Endothelial cell (in vitro differentiated cells): ENCODE measurements at regions not wholly inside any gene's neighbourhood (a gene's known extent, or its start where the extent isn't known, plus 50 kb on each side); places are given as distances from the start of the nearest gene placed in this dataset.

ENCODE experiments used
- DNase-seq: peaks from one replicate; pipeline ENCODE4 v3.0.0; 2021; ENCODE audit warnings: low spot score
- H3K27ac Mint-ChIP-seq: one replicate; pipeline ENCODE4 v1.8.0; 2021; ENCODE audit warnings: mixed read lengths, inconsistent platforms; ENCODE audit not compliant: unreplicated experiment
- H3K27me3 Mint-ChIP-seq: one replicate; pipeline ENCODE4 v1.8.0; 2021; ENCODE audit warnings: mild to moderate bottlenecking, moderate library complexity, mixed read lengths, inconsistent platforms; ENCODE audit not compliant: unreplicated experiment
- H3K36me3 Mint-ChIP-seq: one replicate; pipeline ENCODE4 v1.8.0; 2021; ENCODE audit warnings: mild to moderate bottlenecking, low read depth, mixed read lengths, inconsistent platforms; ENCODE audit not compliant: unreplicated experiment
- H3K4me1 Mint-ChIP-seq: one replicate; pipeline ENCODE4 v1.8.0; 2021; ENCODE audit warnings: mild to moderate bottlenecking, mixed read lengths, inconsistent platforms; ENCODE audit not compliant: unreplicated experiment
- H3K4me3 Mint-ChIP-seq: one replicate; pipeline ENCODE4 v1.8.0; 2021; ENCODE audit warnings: mild to moderate bottlenecking, mixed read lengths, inconsistent platforms; ENCODE audit not compliant: unreplicated experiment
- H3K9me3 Mint-ChIP-seq: one replicate; pipeline ENCODE4 v1.8.0; 2021; ENCODE audit warnings: mixed read lengths, inconsistent platforms; ENCODE audit not compliant: unreplicated experiment
- CTCF ChIP-seq: fragments of 200-600 bp; sonication (generic); IDR thresholded peaks from one replicate; pipeline ENCODE4 v1.5.0; 2021; ENCODE audit warnings: antibody characterized with exemption; ENCODE audit not compliant: unreplicated experiment

DNA sequence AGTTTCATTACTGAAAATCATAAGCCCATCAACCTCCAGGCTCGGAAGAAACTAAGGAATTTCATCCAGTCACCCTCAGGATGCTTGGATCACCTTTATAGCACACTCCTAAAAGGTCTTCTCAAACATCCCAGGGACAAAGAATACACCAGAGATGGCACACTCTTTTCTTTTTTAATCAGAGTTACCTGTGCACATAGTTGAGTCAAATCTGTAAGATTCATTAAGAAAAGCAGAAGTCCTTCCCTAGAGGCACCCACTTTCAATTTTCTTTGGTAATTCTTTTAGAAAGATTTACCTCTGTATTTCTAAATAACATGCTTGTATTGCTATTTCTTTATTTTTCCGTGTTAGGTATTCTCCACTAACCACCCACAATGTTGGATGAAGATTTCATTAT lies 50.6 kb upstream of the IL6 start:
- TF ChIP-seq CTCF, result no peak
- no peaks in the 10 kb centered on the region for H3K9me3 Mint-ChIP-seq
- peaks cover 50% of the 10 kb centered on the region for H3K4me1 Mint-ChIP-seq
- no peaks in the 10 kb centered on the region for H3K36me3 Mint-ChIP-seq
- no peak overlapping the region for H3K4me3 Mint-ChIP-seq
- no peak for DNase-seq
- no peak overlapping the region for H3K27ac Mint-ChIP-seq
- no peaks in the 10 kb centered on the region for H3K27me3 Mint-ChIP-seq

DNA sequence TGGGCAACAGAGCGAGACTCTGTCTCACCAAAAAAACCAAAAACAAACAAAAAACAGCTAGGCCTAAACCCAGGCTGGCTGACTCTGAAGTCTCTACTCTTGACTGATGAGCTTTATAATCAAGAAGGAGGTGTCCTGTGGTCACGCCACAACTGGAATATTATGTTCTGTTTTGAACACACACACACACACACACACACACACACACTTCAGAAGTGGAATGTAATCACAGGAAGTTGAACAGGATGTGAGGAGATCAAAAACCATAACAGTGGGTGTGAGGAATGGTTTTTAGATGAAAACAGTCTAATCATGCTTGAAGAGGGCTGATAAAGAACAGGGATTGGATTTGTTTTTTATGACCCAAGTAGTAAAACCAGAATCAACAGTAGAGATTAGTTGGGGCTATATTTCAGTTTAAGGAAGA lies 51.1 kb upstream of the IL6 start:
- Mint-ChIP-seq H3K27me3 (no peaks in the 10 kb centered on the region), H3K27ac (peak overlapping the region; percentile 53), H3K36me3 (no peaks in the 10 kb centered on the region), H3K9me3 (no peaks in the 10 kb centered on the region), H3K4me3 (no peak overlapping the region), H3K4me1 (peaks cover 50% of the 10 kb centered on the region)
- TF ChIP-seq CTCF, result no peak
- DNase-seq, result no peak

- H3K27me3 Mint-ChIP-seq, result no peaks in the 10 kb centered on the region
- no peaks in the 10 kb centered on the region for H3K36me3 Mint-ChIP-seq
- no peak for TF ChIP-seq CTCF
- DNase-seq, result no peak
- H3K27ac Mint-ChIP-seq, result no peak overlapping the region
- no peaks in the 10 kb centered on the region for H3K9me3 Mint-ChIP-seq
- H3K4me3 Mint-ChIP-seq, result no peak overlapping the region
- H3K4me1 Mint-ChIP-seq, result peaks cover 50% of the 10 kb centered on the region
Measured at GRCh38 chr7:22675421-22675820, 51.6 kb upstream of the IL6 start.

- DNase-seq, result no peak
- no peaks in the 10 kb centered on the region for H3K36me3 Mint-ChIP-seq
- no peak for TF ChIP-seq CTCF
- peak overlapping the region; percentile 55 for H3K27ac Mint-ChIP-seq
- peak overlapping the region; percentile 35 for H3K4me3 Mint-ChIP-seq
- H3K9me3 Mint-ChIP-seq, result no peaks in the 10 kb centered on the region
- no peaks in the 10 kb centered on the region for H3K27me3 Mint-ChIP-seq
- peaks cover 47% of the 10 kb centered on the region for H3K4me1 Mint-ChIP-seq
Measured at GRCh38 chr7:22672846-22673680, 53.9 kb upstream of the IL6 start.

DNA sequence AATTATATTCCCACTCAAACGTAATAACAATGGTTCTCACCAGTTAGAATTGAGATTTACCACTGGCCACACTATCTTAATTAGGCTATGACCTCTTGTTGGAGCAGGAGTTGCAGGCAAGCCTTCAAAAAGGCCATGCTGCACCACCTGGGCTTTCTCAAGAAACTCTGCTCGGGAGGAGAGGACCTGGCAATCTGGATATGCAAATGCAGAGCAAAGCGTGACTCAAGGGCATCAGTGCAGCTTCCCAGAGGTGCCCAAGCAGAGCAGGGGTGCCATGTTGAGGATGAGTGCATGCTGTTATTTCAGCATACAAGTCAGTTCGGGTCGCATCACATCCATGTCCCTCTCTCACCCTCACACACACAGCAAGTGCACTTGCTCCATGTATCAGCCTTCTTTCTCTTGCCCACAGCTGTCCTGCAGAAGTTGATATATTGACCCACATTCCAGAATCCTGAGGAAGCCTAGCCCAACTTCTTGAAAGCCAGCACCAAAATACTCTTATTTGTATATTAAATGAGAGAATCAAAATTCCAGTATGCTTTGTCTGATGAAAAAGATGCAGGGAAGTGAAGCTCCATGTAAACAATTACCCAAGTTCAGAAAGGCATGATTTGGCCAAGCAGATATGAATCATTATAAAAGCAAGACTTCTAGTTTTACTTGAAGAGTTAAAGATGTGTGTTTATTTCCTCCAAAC lies 55.7 kb upstream of the IL6 start:
- Mint-ChIP-seq H3K36me3 (no peaks in the 10 kb centered on the region), H3K27me3 (no peaks in the 10 kb centered on the region), H3K9me3 (no peaks in the 10 kb centered on the region), H3K4me1 (peaks cover 39% of the 10 kb centered on the region), H3K4me3 (no peak overlapping the region), H3K27ac (no peak overlapping the region)
- no peak for TF ChIP-seq CTCF
- no peak for DNase-seq
